IMR-90 (cell line): ENCODE measurements at regions not wholly inside any gene's neighbourhood (a gene's known extent, or its start where the extent isn't known, plus 50 kb on each side); places are given as distances from the start of the nearest gene placed in this dataset.

Experiments
- ATAC-seq: fragments of 200-7000 bp; cut with Tn5 transposase; 2 replicates; pipeline ENCODE4 v1.9.1; 2020; ENCODE audit warnings: low read depth, mild to moderate bottlenecking, moderate library complexity
- BruUV-seq: library from RNA; stranded (reverse); fragments of 400-500 nt; replicated peaks from 2 replicates; lab custom pipeline; 2021; lab: Mats Ljungman, UMichigan
- CTCF ChIA-PET: fragments of 300-600 bp; formaldehyde crosslinking; extraction: SDS; loops from one replicate; lab custom pipeline; 2021; ENCODE audit warnings: antibody characterized with exemption; lab: Yijun Ruan, JAX
- POLR2A ChIA-PET: fragments of 300-600 bp; sonication (Branson Sonifier 250); formaldehyde crosslinking; loops from one replicate; lab custom pipeline; 2022; ENCODE audit warnings: antibody characterized with exemption; ENCODE audit not compliant: unreplicated experiment; lab: Charles Lee
- DNase-seq: peaks from one replicate; pipeline ENCODE4 v3.0.0; 2013
- H2AFZ ChIP-seq: replicated peaks from 2 replicates; pipeline ENCODE3; 2013; ENCODE audit warnings: low read length, mild to moderate bottlenecking; ENCODE audit not compliant: poor library complexity
- H2AK5ac ChIP-seq: 2 replicates; pipeline ENCODE4 v1.6.1; 2013; ENCODE audit warnings: low read depth, low read length, inconsistent platforms
- H2AK9ac ChIP-seq: replicated peaks from 2 replicates; pipeline ENCODE3; 2013; ENCODE audit warnings: mild to moderate bottlenecking, low read depth, low read length, moderate library complexity; ENCODE audit not compliant: poor library complexity
- H2BK120ac ChIP-seq: 2 replicates; pipeline ENCODE4 v1.6.1; 2013; ENCODE audit warnings: low read depth, low read length, inconsistent platforms
- H2BK15ac ChIP-seq: 3 replicates; pipeline ENCODE4 v1.6.1; 2013; ENCODE audit warnings: low read depth, low read length, inconsistent platforms
- H2BK20ac ChIP-seq: 2 replicates; pipeline ENCODE4 v1.6.1; 2013; ENCODE audit warnings: low read depth, mild to moderate bottlenecking, inconsistent platforms, low read length, moderate library complexity
- H2BK5ac ChIP-seq: 2 replicates; pipeline ENCODE4 v1.6.1; 2013; ENCODE audit warnings: mild to moderate bottlenecking, low read depth, low read length, inconsistent platforms; ENCODE audit not compliant: poor library complexity, severe bottlenecking
- H3K14ac ChIP-seq: replicated peaks from 2 replicates; pipeline ENCODE4 v1.6.1; 2013; ENCODE audit warnings: low read depth, low read length, inconsistent platforms
- H3K18ac ChIP-seq: 2 replicates; pipeline ENCODE4 v1.6.1; 2013; ENCODE audit warnings: low read depth, low read length, control low read depth
- H3K23ac ChIP-seq: 2 replicates; pipeline ENCODE4 v1.6.1; 2013; ENCODE audit warnings: low read depth, low read length, inconsistent platforms
- H3K27ac ChIP-seq: 2 replicates; pipeline ENCODE4 v1.5.1; 2013; ENCODE audit warnings: mild to moderate bottlenecking, control low read depth, low read length; ENCODE audit not compliant: insufficient read depth
- H3K27me3 ChIP-seq: 2 replicates; pipeline ENCODE4 v1.6.1; 2013; ENCODE audit warnings: low read length; ENCODE audit not compliant: control insufficient read depth, insufficient read depth
- H3K36me3 ChIP-seq: 2 replicates; pipeline ENCODE4 v1.6.1; 2013; ENCODE audit warnings: low read length, mixed read lengths; ENCODE audit not compliant: control insufficient read depth, insufficient read depth
- H3K4ac ChIP-seq: 2 replicates; pipeline ENCODE4 v1.6.1; 2013; ENCODE audit warnings: low read depth, low read length, inconsistent platforms
- H3K4me1 ChIP-seq: 2 replicates; pipeline ENCODE4 v1.6.1; 2013; ENCODE audit warnings: low read length, mixed read lengths; ENCODE audit not compliant: control insufficient read depth, insufficient read depth
- H3K4me2 ChIP-seq: 2 replicates; pipeline ENCODE4 v1.6.1; 2013; ENCODE audit warnings: low read depth, mild to moderate bottlenecking, control low read depth, low read length, moderate library complexity
- H3K4me3 ChIP-seq: 2 replicates; pipeline ENCODE4 v1.5.1; 2013; ENCODE audit warnings: low read depth, mild to moderate bottlenecking, control low read depth, low read length, moderate library complexity; ENCODE audit not compliant: insufficient read depth
- H3K56ac ChIP-seq: 2 replicates; pipeline ENCODE4 v1.6.1; 2013; ENCODE audit warnings: low read length, inconsistent platforms; ENCODE audit not compliant: insufficient read depth; ENCODE audit errors: extremely low read depth
- H3K79me1 ChIP-seq, 2 experiments: 2 replicates each; pipeline ENCODE4 v1.6.1; 2013; ENCODE audit warnings: low read length in 2 of 2, inconsistent platforms in 1 of 2, low read depth in 1 of 2
- H3K9ac ChIP-seq: 2 replicates; pipeline ENCODE4 v1.6.1; 2013; ENCODE audit warnings: low read depth, low read length, control low read depth
- H3K9me1 ChIP-seq: 2 replicates; pipeline ENCODE4 v1.6.1; 2013; ENCODE audit warnings: low read length, inconsistent platforms; ENCODE audit not compliant: insufficient read depth
- H3K9me3 ChIP-seq: 2 replicates; pipeline ENCODE4 v1.6.1; 2013; ENCODE audit warnings: low read length; ENCODE audit not compliant: control insufficient read depth, insufficient read depth
- H4K20me1 ChIP-seq: 2 replicates; pipeline ENCODE4 v1.6.1; 2013; ENCODE audit warnings: low read length, inconsistent platforms; ENCODE audit not compliant: insufficient read depth
- H4K5ac ChIP-seq: 2 replicates; pipeline ENCODE4 v1.6.1; 2013; ENCODE audit warnings: mild to moderate bottlenecking, low read depth, low read length, control low read depth
- H4K8ac ChIP-seq, 2 experiments: 2 replicates each; pipeline ENCODE4 v1.6.1; 2013; ENCODE audit warnings: low read depth in 2 of 2, low read length in 2 of 2, control low read depth in 1 of 2, inconsistent platforms in 1 of 2
- H4K91ac ChIP-seq: 2 replicates; pipeline ENCODE4 v1.6.1; 2013; ENCODE audit warnings: low read depth, low read length, inconsistent platforms; ENCODE audit not compliant: insufficient read depth
- RCOR1 ChIP-seq: IDR thresholded peaks from 2 replicates; pipeline ENCODE4 v1.6.1; 2012; ENCODE audit warnings: mild to moderate bottlenecking, low read length, improper control_type of control experiment; ENCODE audit not compliant: insufficient replicate concordance
- WGBS, 2 experiments: methylation state at CpG; one replicate each; pipeline versions ENCODE4 v1.1.5 to v1.1.7; 2013; ENCODE audit warnings: missing lambda C conversion rate in 2 of 2; ENCODE audit not compliant: insufficient read length in 1 of 2; ENCODE audit errors: extremely low coverage in 2 of 2; 5-methylcytosine and 5-hydroxymethylcytosine counted together
- dilution Hi-C: fragments of 300-500 bp; cut with HindIII; formaldehyde crosslinking; loops from one replicate; pipeline ENCODE4 v1.14.3; 2018; ENCODE audit warnings: low sequenced_read_pairs; ENCODE audit not compliant: unreplicated experiment
- in situ Hi-C: fragments of 300-500 bp; cut with MboI; formaldehyde crosslinking; loops from 3 replicates; pipeline ENCODE4 v1.14.3; 2019; ENCODE audit warnings: low sequenced_read_pairs, inconsistent platforms, mixed read lengths
- intact Hi-C: fragments of 100-400 bp; cut with micrococcal nuclease; formaldehyde crosslinking; loops from 2 replicates; pipeline ENCODE4 v1.10.0; 2022

GRCh38 chr5:126311766-126312165 is 111.4 kb upstream of the GRAMD2B start:
- no peak for TF ChIP-seq RCOR1
- Histone ChIP-seq H2BK5ac (no peak overlapping the region), H2AK9ac (no peak overlapping the region), H3K14ac (no peak overlapping the region), H3K9me3 (no peaks in the 10 kb centered on the region), H2BK120ac (no peak overlapping the region), H3K36me3 (no peaks in the 10 kb centered on the region), H3K27me3 (peaks cover 6% of the 10 kb centered on the region; the same call in 1 of the 2 replicates), H3K4me3 (no peak overlapping the region), H4K8ac (no peak overlapping the region), H3K18ac (no peak overlapping the region), H2BK20ac (no peak overlapping the region), H2BK15ac (no peak overlapping the region), H3K9me1 (no peaks in the 10 kb centered on the region), H3K4ac (no peak overlapping the region), H3K79me1 (no peaks in the 10 kb centered on the region), H2AFZ (no peak overlapping the region), H3K27ac (no peak overlapping the region), H4K91ac (no peak overlapping the region), H3K56ac (no peak overlapping the region), H4K20me1 (no peaks in the 10 kb centered on the region), H3K4me2 (no peak overlapping the region), H3K23ac (no peak overlapping the region), H3K4me1 (no peaks in the 10 kb centered on the region), H3K9ac (no peak overlapping the region), H2AK5ac (no peak overlapping the region), H4K5ac (no peak overlapping the region)
- CTCF ChIA-PET, result no interaction called here
- ATAC-seq (no peak), DNase-seq (no peak)
- in situ Hi-C loops (no loop called here), dilution Hi-C loops (no loop called here), intact Hi-C loops (no loop called here)
- BruUV-seq, result no TSS peak
- WGBS, 2 experiments, result 0% methylated on average over 2 of the region's 2 CpGs; no CpG with 5 or more reads in 1 of the 2 experiments
- POLR2A ChIA-PET, result no interaction called here
